ENCODE measurements at regions not wholly inside any gene's neighbourhood (a gene's known extent, or its start where the extent isn't known, plus 50 kb on each side); places are given as distances from the start of the nearest gene placed in this dataset.

DNA sequence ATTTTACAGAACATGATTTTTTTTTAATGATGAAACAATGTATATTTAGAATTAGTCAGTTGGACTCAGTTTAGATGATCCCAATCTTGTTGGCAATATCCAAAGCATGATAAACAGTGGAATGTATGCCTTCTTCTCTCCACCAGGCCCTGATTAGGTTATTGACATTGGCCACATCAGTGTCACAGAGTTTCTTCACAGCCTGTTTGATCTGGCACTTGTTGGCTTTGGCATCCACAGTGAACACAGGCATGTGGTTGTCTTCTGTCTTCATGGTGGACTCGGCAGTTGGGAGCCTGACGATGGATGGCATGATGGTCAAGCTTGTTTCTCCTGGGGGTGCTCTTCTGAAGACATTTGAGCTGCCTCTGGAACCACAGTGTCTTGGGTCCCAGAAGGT, 317.5 kb downstream of the PMP22 start:
- no peak for DNase-seq (ENCODE audit: low read depth, low spot score)

DNA sequence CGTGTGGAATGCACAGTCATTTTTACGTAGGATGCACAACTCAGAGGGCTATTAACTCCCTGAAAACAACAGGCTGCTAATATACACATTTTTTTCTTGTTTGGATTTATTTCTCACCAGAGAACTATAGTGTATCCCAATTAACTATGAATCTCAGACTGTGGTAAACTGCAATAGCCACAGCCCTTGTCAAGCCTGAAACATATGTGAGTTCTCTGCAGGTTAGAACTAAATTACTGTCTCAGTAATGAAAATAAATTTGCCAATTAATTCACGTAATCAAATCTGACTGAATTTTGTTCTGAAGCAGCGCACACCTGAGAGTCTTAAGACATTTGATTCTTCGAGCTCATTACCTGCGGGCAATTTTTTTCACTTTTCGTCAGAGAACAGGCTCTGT, 318.6 kb downstream of the PMP22 start:
- no peak for DNase-seq (ENCODE audit: low read depth, low spot score)

DNA sequence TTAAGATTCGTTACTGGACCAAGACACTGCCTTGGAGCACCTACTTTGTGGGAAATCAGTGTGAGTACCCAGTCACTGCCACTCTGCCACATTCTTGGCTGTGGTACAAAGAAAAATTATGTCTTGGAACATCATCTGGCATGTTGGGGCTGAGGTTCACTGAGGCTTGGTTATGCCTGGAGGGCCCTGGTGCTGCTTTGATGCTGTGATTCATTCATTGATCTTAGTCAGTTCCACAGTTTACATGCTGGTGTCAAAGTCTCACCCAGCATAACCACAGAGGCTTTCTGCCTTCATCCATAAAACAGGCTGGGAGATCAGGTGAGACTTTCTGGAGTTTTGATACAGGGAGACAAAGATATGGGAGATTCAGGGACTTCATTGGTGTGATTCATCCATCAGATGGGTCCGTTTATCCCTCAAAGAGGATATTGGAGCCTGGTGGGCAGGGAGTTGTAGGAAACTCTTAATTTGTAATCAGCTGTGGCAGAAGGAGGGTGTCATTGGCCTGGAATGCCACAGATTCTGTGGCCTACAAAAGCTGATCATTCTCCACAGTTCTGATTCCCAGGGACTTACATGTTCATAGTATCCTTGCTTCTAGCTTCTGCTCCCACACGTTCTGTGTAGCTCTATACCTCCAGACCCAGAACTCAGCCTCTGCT, 322.5 kb downstream of the PMP22 start:
- DNase-seq (ENCODE audit: low read depth, low spot score): no peak

GRCh38 chr17:14940938-14941265, 324.2 kb downstream of the PMP22 start:
- DNase-seq (ENCODE audit: low read depth, low spot score): no peak

- no peak for DNase-seq (ENCODE audit: low read depth, low spot score)
Measured at GRCh38 chr17:14940108-14940937, 324.8 kb downstream of the PMP22 start.

DNA sequence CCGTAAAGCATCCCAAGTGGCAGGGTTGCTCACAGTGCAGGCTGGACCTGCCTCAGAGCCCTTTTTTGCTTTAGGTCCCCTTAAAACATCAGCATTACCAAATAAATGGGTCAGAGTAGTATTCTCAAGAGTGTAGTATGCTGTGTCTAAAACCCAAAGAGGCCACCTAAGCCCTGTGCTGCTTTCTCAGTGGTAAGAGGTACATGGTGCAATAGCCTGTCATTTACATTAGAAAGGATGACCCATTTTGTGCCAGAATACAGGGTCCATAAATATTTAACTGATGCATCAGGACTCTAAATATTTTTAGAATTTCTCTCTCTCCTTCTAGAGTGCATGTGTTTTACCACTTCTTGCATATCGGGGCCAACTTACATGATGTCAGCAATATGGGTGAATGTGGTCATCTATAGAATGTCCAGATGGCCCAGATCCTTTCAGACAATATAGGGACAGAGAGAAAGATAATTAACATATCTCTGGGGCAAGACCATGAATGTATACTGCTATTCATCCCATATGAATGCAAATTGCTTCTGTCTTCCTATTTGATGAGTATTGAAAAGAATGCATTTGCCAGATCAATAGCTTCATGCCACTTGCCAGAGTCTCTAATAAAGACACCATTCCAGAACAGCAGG, 329.2 kb downstream of the PMP22 start:
- no peak for DNase-seq (ENCODE audit: low read depth, low spot score)

GRCh38 chr17:14935139-14935841, 329.8 kb downstream of the PMP22 start:
- DNase-seq (ENCODE audit: low read depth, low spot score): no peak

DNA sequence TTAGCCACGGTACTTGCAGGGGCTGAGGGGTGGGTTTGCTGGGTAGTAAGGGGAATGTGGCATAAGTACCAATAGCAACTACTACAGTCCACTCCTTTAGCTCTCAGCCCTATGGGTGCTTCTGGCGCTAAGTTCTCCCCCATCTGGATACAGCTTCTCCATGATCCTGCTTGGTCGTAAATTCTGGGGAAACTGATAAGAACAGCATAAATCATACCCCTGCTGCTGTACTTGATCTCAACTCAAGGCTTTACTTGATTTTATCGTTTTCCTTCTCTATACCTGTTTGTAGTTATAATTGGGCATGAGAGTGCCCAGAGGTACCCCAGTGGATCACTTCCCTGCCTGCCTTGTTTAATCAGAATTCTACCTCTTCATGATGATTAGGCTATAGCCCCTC, 331.4 kb downstream of the PMP22 start:
- no peak for DNase-seq (ENCODE audit: low read depth, low spot score)

DNA sequence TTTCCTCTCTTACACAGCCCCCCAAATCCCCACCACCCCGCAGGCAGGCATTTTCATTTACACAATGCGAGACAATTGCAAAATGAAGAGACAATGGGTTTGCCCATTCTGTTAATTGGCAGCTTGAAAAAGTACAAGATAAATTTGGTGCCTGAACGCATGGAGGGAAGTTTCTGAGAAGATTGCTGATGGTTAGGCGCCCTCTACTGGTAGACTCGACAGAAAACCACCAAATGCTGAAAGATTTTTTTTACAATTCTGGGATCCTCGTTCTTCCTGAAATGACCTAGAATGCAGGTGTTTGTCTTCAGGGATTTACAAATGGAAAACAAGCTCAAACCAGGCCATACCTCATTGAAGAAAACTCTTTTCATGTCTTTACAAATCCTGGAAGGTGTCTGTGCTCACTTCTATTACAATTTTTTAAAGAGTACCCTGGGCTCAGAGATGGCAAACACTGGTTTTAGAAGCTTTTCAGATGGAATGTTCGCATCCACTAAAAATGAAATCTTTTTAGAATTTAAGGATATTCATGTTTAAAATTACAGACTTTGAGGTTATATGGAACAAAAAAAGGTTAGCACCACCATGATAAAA, 338.5 kb downstream of the PMP22 start:
- no peak for DNase-seq (ENCODE audit: low read depth, low spot score)

DNA sequence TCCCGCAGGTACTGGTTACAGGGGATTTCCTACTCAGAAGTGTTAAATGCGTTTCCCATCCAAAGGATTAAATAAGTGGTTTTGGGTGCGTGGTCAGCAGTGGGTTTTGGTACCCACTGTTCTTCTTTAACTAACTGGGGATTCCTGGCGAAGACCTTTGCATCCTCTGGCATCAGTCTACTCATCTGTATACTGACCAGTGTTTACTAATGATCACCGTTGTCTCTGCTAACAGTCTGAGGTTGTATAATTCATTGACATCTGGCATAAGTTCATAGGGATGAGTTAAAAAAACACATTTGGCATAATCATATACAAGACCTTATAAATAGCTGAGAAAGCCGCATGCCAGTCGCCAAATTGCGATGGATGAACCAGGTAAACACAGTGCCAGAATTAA, 339.1 kb downstream of the PMP22 start:
- DNase-seq (ENCODE audit: low read depth, low spot score): no peak

GRCh38 chr17:14925498-14925897, 339.6 kb downstream of the PMP22 start:
- no peak for DNase-seq (ENCODE audit: low read depth, low spot score)

GRCh38 chr17:14923981-14924380, 341.1 kb downstream of the PMP22 start:
- DNase-seq (ENCODE audit: low read depth, low spot score): no peak

GRCh38 chr17:14922411-14922810, 342.7 kb downstream of the PMP22 start:
- DNase-seq (ENCODE audit: low read depth, low spot score): no peak

GRCh38 chr17:14921936-14922335, 343.2 kb downstream of the PMP22 start:
- DNase-seq (ENCODE audit: low read depth, low spot score): no peak

DNA sequence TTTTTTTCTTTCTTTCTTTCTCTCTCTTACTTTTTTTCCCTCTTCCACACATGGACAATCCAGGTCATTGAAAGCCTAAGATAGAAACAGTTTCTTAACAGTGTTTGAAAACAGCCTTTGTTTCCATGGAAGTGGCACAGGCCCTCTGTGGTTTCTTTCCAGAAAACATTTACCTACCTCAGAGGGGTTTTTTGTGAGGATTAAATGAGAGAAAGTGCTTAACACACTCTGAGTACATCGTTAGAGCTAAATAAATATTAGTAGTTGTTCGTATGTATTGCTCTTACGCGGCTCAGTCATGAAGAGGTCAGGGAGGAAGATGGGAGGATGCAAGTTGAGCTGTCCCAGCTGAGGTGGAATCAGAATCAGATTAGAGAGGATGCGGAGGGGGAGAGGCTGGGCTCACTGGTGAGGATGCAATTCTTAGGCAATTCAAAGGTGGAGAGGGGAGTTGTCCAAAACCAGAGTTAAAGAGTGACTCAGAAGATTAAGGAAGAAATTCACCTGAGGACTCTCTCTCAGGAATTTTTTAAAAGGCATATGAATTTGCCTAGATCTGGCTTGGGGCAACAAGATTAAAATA, 345.4 kb downstream of the PMP22 start:
- no peak for DNase-seq (ENCODE audit: low read depth, low spot score)

- no peak for DNase-seq (ENCODE audit: low read depth, low spot score)
Measured at GRCh38 chr17:14919094-14919493, 346.0 kb downstream of the PMP22 start.

DNA sequence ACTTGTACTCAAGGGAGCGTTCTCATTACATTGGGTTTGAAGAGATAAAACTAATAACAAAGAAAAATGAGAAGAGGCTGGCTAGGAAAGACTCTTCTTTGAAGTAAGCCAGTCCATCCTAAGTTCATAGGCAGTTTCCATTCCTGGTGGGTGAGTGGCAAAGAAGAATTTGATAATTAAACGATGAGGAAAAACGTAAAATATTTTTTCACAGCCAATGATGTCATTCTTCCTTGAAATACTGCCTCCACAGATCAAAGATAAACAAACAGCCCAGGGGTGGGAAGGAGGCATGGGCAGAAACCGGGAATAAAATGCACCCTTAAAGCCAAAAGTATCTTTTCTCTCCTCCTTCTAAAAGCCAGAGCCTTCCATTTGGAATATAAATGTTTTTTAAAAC, 346.6 kb downstream of the PMP22 start:
- DNase-seq (ENCODE audit: low read depth, low spot score): no peak

- no peak for DNase-seq (ENCODE audit: low read depth, low spot score)
Measured at GRCh38 chr17:14910916-14911315, 354.2 kb downstream of the PMP22 start.

- DNase-seq (ENCODE audit: low read depth, low spot score): no peak
Measured at GRCh38 chr17:14904386-14904785, 360.7 kb downstream of the PMP22 start.

- DNase-seq (ENCODE audit: low read depth, low spot score): no peak
Measured at GRCh38 chr17:14903854-14904253, 361.3 kb downstream of the PMP22 start.

- DNase-seq (ENCODE audit: low read depth, low spot score): no peak
Measured at GRCh38 chr17:14902803-14903202, 362.3 kb downstream of the PMP22 start.

- DNase-seq (ENCODE audit: low read depth, low spot score): no peak
Measured at GRCh38 chr17:14902297-14902696, 362.8 kb downstream of the PMP22 start.
